H1 (cell line): ENCODE measurements at regions not wholly inside any gene's neighbourhood (a gene's known extent, or its start where the extent isn't known, plus 50 kb on each side); places are given as distances from the start of the nearest gene placed in this dataset.

Experiments used
- CTCF ChIP-seq, 3 experiments: IDR thresholded peaks; 1 replicate in 2 of 3; 2 replicates in 1 of 3; pipeline versions ENCODE4 v1.5.1 to v1.6.1; 2011; ENCODE audit warnings: low read length in 3 of 3, mild to moderate bottlenecking in 3 of 3, inconsistent platforms in 2 of 3, low read depth in 1 of 3, moderate library complexity in 1 of 3; ENCODE audit not compliant: insufficient read depth in 1 of 3; ENCODE audit errors: control extremely low read depth in 1 of 3
- JUND ChIP-seq: IDR thresholded peaks from 2 replicates; pipeline ENCODE4 v1.6.1; 2011; ENCODE audit warnings: mild to moderate bottlenecking, improper control_type of control experiment, low read length
- NANOG ChIP-seq: IDR thresholded peaks from 2 replicates; pipeline ENCODE4 v1.6.1; 2011; ENCODE audit warnings: low read length, low read depth, mild to moderate bottlenecking, inconsistent platforms; ENCODE audit not compliant: insufficient read depth, poor library complexity, severe bottlenecking
- SIX5 ChIP-seq: IDR thresholded peaks from 2 replicates; pipeline ENCODE4 v1.6.1; 2011; ENCODE audit warnings: mild to moderate bottlenecking, low read depth, low read length
- SP1 ChIP-seq: IDR thresholded peaks from 2 replicates; pipeline ENCODE4 v1.6.1; 2011; ENCODE audit warnings: low read depth, low read length
- ZNF274 ChIP-seq: IDR thresholded peaks from 2 replicates; pipeline ENCODE4 v1.7.0; 2012; ENCODE audit warnings: low read length, borderline replicate concordance; ENCODE audit errors: extremely low read depth
- TF ChIP-seq, protein P1 (sequence below): fragments of 300-600 bp; sonication (generic); IDR thresholded peaks from 2 replicates; pipeline ENCODE4 v1.7.1; 2012; ENCODE audit warnings: low read length, moderate library complexity, mild to moderate bottlenecking, inconsistent platforms; ENCODE audit not compliant: insufficient replicate concordance
- TF ChIP-seq, protein P2 (sequence below): IDR thresholded peaks from 2 replicates; pipeline ENCODE4 v1.6.1; 2012; ENCODE audit warnings: low read length, inconsistent platforms

DNA sequence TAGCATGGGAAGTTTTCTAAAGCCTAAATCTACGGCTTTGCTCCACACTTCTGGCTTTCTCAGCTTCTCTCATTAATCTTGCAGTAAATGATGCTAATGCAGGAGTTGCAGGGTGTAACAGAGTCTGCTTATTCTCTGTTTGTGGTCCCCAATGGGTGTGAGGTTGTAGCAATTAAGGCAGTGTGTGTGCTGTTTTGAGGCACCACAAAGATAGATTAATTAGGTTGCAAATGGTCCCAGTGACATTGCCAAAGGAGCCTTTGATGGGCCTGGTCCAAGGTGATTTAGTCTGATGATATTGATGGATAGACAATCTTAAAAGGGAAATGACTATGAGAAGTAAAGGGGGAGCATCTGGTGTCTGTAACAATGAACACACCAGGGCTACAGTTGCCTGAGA is 1313.7 kb upstream of the CDH8 start (continued):
- TF ChIP-seq, protein P1, sequence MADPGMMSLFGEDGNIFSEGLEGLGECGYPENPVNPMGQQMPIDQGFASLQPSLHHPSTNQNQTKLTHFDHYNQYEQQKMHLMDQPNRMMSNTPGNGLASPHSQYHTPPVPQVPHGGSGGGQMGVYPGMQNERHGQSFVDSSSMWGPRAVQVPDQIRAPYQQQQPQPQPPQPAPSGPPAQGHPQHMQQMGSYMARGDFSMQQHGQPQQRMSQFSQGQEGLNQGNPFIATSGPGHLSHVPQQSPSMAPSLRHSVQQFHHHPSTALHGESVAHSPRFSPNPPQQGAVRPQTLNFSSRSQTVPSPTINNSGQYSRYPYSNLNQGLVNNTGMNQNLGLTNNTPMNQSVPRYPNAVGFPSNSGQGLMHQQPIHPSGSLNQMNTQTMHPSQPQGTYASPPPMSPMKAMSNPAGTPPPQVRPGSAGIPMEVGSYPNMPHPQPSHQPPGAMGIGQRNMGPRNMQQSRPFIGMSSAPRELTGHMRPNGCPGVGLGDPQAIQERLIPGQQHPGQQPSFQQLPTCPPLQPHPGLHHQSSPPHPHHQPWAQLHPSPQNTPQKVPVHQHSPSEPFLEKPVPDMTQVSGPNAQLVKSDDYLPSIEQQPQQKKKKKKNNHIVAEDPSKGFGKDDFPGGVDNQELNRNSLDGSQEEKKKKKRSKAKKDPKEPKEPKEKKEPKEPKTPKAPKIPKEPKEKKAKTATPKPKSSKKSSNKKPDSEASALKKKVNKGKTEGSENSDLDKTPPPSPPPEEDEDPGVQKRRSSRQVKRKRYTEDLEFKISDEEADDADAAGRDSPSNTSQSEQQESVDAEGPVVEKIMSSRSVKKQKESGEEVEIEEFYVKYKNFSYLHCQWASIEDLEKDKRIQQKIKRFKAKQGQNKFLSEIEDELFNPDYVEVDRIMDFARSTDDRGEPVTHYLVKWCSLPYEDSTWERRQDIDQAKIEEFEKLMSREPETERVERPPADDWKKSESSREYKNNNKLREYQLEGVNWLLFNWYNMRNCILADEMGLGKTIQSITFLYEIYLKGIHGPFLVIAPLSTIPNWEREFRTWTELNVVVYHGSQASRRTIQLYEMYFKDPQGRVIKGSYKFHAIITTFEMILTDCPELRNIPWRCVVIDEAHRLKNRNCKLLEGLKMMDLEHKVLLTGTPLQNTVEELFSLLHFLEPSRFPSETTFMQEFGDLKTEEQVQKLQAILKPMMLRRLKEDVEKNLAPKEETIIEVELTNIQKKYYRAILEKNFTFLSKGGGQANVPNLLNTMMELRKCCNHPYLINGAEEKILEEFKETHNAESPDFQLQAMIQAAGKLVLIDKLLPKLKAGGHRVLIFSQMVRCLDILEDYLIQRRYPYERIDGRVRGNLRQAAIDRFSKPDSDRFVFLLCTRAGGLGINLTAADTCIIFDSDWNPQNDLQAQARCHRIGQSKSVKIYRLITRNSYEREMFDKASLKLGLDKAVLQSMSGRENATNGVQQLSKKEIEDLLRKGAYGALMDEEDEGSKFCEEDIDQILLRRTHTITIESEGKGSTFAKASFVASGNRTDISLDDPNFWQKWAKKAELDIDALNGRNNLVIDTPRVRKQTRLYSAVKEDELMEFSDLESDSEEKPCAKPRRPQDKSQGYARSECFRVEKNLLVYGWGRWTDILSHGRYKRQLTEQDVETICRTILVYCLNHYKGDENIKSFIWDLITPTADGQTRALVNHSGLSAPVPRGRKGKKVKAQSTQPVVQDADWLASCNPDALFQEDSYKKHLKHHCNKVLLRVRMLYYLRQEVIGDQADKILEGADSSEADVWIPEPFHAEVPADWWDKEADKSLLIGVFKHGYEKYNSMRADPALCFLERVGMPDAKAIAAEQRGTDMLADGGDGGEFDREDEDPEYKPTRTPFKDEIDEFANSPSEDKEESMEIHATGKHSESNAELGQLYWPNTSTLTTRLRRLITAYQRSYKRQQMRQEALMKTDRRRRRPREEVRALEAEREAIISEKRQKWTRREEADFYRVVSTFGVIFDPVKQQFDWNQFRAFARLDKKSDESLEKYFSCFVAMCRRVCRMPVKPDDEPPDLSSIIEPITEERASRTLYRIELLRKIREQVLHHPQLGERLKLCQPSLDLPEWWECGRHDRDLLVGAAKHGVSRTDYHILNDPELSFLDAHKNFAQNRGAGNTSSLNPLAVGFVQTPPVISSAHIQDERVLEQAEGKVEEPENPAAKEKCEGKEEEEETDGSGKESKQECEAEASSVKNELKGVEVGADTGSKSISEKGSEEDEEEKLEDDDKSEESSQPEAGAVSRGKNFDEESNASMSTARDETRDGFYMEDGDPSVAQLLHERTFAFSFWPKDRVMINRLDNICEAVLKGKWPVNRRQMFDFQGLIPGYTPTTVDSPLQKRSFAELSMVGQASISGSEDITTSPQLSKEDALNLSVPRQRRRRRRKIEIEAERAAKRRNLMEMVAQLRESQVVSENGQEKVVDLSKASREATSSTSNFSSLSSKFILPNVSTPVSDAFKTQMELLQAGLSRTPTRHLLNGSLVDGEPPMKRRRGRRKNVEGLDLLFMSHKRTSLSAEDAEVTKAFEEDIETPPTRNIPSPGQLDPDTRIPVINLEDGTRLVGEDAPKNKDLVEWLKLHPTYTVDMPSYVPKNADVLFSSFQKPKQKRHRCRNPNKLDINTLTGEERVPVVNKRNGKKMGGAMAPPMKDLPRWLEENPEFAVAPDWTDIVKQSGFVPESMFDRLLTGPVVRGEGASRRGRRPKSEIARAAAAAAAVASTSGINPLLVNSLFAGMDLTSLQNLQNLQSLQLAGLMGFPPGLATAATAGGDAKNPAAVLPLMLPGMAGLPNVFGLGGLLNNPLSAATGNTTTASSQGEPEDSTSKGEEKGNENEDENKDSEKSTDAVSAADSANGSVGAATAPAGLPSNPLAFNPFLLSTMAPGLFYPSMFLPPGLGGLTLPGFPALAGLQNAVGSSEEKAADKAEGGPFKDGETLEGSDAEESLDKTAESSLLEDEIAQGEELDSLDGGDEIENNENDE: no peak
- no peak for TF ChIP-seq SP1
- TF ChIP-seq JUND: no peak
- TF ChIP-seq SIX5: no peak
- TF ChIP-seq CTCF (IDR thresholded peaks at IDR 0.05; ENCODE audit: control extremely low read depth in 1 of 3, insufficient read depth in 1 of 3, low read depth in 1 of 3, low read length in 3 of 3): no peak
- TF ChIP-seq NANOG: no peak
- no peak for TF ChIP-seq ZNF274
- TF ChIP-seq, protein P2, sequence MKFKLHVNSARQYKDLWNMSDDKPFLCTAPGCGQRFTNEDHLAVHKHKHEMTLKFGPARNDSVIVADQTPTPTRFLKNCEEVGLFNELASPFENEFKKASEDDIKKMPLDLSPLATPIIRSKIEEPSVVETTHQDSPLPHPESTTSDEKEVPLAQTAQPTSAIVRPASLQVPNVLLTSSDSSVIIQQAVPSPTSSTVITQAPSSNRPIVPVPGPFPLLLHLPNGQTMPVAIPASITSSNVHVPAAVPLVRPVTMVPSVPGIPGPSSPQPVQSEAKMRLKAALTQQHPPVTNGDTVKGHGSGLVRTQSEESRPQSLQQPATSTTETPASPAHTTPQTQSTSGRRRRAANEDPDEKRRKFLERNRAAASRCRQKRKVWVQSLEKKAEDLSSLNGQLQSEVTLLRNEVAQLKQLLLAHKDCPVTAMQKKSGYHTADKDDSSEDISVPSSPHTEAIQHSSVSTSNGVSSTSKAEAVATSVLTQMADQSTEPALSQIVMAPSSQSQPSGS: no peak
